A549 (cell line): ENCODE measurements at regions not wholly inside any gene's neighbourhood (a gene's known extent, or its start where the extent isn't known, plus 50 kb on each side); places are given as distances from the start of the nearest gene placed in this dataset.

ENCODE experiments used
- ATAC-seq, 2 experiments: fragments of 200-7000 bp in 1 of 2; fragments of >200 bp in 1 of 2; cut with Nextera tagmentation in 1 of 2; cut with Tn5 transposase in 1 of 2; 3 replicates each; pipeline versions ENCODE4 v1.8.0 to v1.9.1; 2018 to 2020; ENCODE audit warnings: mild to moderate bottlenecking in 1 of 2, moderate library complexity in 1 of 2
- CTCF ChIA-PET: fragments of 300-600 bp; sonication (Branson Sonifier 250); formaldehyde crosslinking; extraction: SDS; loops from one replicate; lab custom pipeline; 2021; ENCODE audit warnings: antibody characterized with exemption, inconsistent platforms; lab: Yijun Ruan, JAX
- POLR2A ChIA-PET: fragments of 350-600 bp; formaldehyde crosslinking; extraction: SDS; loops from one replicate; lab custom pipeline; 2021; ENCODE audit warnings: antibody characterized with exemption, inconsistent platforms; lab: Yijun Ruan, JAX
- DNase-seq, 2 experiments: peaks; one replicate each; pipeline versions ENCODE4 v3.0.0 to v3.0.0-alpha.2; 2011 to 2016; ENCODE audit warnings: low read depth in 1 of 2, low spot score in 1 of 2
- FAIRE-seq: peaks from 2 replicates; lab custom pipeline; 2011; peaks lifted over from hg19 to GRCh38; lab: Jason Lieb, UNC
- H3K27ac ChIP-seq, 2 experiments: fragments of >200 bp; sonication (Bioruptor Twin); formaldehyde crosslinking; 3 replicates each; pipeline ENCODE4 v1.5.1; 2016 to 2017
- H3K4me1 ChIP-seq: fragments of >200 bp; sonication (Bioruptor Twin); formaldehyde crosslinking; 3 replicates; pipeline ENCODE4 v1.6.1; 2016
- H3K4me2 ChIP-seq: fragments of >200 bp; sonication (Bioruptor Twin); formaldehyde crosslinking; 3 replicates; pipeline ENCODE4 v1.6.1; 2016
- H3K4me3 ChIP-seq: fragments of >200 bp; sonication (Bioruptor Twin); formaldehyde crosslinking; 3 replicates; pipeline ENCODE4 v1.5.1; 2016
- H3K9me3 ChIP-seq: fragments of >200 bp; sonication (Bioruptor Twin); formaldehyde crosslinking; 3 replicates; pipeline ENCODE4 v1.6.1; 2016
- BHLHE40 ChIP-seq: IDR thresholded peaks from 2 replicates; pipeline ENCODE4 v1.6.1; 2012; ENCODE audit warnings: low read depth, low read length, inconsistent platforms
- CHD2 ChIP-seq: fragments of 150-350 bp; IDR thresholded peaks from 2 replicates; pipeline ENCODE4 v1.6.1; 2014; ENCODE audit warnings: low read length; ENCODE audit not compliant: partially characterized antibody
- CHD4 ChIP-seq: fragments of 200-600 bp; sonication (generic); IDR thresholded peaks from 2 replicates; pipeline ENCODE4 v1.6.1; 2016; ENCODE audit warnings: antibody characterized with exemption, mild to moderate bottlenecking, borderline replicate concordance
- EP300 ChIP-seq, 2 experiments: fragments of >200 bp; sonication (Bioruptor Twin); formaldehyde crosslinking; IDR thresholded peaks; 2 replicates in 1 of 2; 3 replicates in 1 of 2; pipeline ENCODE4 v1.6.1; 2016 to 2017
- HES2 ChIP-seq: fragments of >200 bp; sonication (Bioruptor Twin); formaldehyde crosslinking; IDR thresholded peaks from 2 replicates; pipeline ENCODE4 v1.6.1; 2016
- HEYL ChIP-seq: fragments of 250-450 bp; sonication (Bioruptor Pico); IDR thresholded peaks from 2 replicates; pipeline ENCODE4 v1.8.0; 2021; ENCODE audit warnings: mild to moderate bottlenecking, moderate library complexity
- HOXA7 ChIP-seq: fragments of 250-450 bp; sonication (Bioruptor Pico); IDR thresholded peaks from 2 replicates; pipeline ENCODE4 v1.5.0; 2020; ENCODE audit warnings: mild to moderate bottlenecking, moderate library complexity
- JUNB ChIP-seq: fragments of >200 bp; sonication (Bioruptor Twin); formaldehyde crosslinking; IDR thresholded peaks from 2 replicates; pipeline ENCODE4 v1.6.1; 2016
- MAFK ChIP-seq: fragments of 450-650 bp; IDR thresholded peaks from 2 replicates; pipeline ENCODE4 v1.6.1; 2014; ENCODE audit not compliant: partially characterized antibody
- MAZ ChIP-seq: fragments of 150-350 bp; IDR thresholded peaks from 2 replicates; pipeline ENCODE4 v1.6.1; 2014; ENCODE audit warnings: antibody characterized with exemption, low read depth, low read length, borderline replicate concordance
- MYC ChIP-seq: IDR thresholded peaks from 2 replicates; pipeline ENCODE4 v1.6.1; 2012; ENCODE audit warnings: mild to moderate bottlenecking, inconsistent platforms, low read length, improper control_type of control experiment, borderline replicate concordance
- NFE2L2 ChIP-seq: fragments of 150-350 bp; conservative IDR thresholded peaks from 2 replicates; pipeline ENCODE4 v1.6.1; 2014; ENCODE audit warnings: low read length
- NPAS2 ChIP-seq: fragments of 250-450 bp; sonication (Bioruptor Pico); IDR thresholded peaks from 2 replicates; pipeline ENCODE4 v1.8.0; 2022; ENCODE audit warnings: mild to moderate bottlenecking, moderate library complexity, borderline replicate concordance
- NR3C1 ChIP-seq: fragments of >200 bp; sonication (Bioruptor Twin); formaldehyde crosslinking; IDR thresholded peaks from 3 replicates; pipeline ENCODE4 v1.6.1; 2017
- POLR2AphosphoS2 ChIP-seq: conservative IDR thresholded peaks from 2 replicates; pipeline ENCODE4 v1.6.1; 2012; ENCODE audit warnings: low read length, improper control_type of control experiment, inconsistent platforms
- RARB ChIP-seq: fragments of 250-450 bp; sonication (Bioruptor Pico); IDR thresholded peaks from 2 replicates; pipeline ENCODE4 v1.8.0; 2021; ENCODE audit warnings: mild to moderate bottlenecking, moderate library complexity
- RCOR1 ChIP-seq: fragments of 150-350 bp; IDR thresholded peaks from 2 replicates; pipeline ENCODE4 v1.6.1; 2014; ENCODE audit warnings: antibody characterized with exemption, low read length, low read depth
- RNF2 ChIP-seq: fragments of 200-600 bp; sonication (generic); IDR thresholded peaks from 2 replicates; pipeline ENCODE4 v1.6.1; 2016; ENCODE audit warnings: low read depth, mild to moderate bottlenecking, antibody characterized with exemption, moderate library complexity, borderline replicate concordance
- TFCP2L1 ChIP-seq: fragments of 250-450 bp; sonication (Bioruptor Pico); IDR thresholded peaks from 2 replicates; pipeline ENCODE4 v1.5.0; 2021; ENCODE audit warnings: mild to moderate bottlenecking
- TP53 ChIP-seq: fragments of 250-450 bp; sonication (Bioruptor Pico); IDR thresholded peaks from 2 replicates; pipeline ENCODE4 v1.5.0; 2021; ENCODE audit warnings: mild to moderate bottlenecking, moderate library complexity
- ZFP36 ChIP-seq: fragments of 450-650 bp; IDR thresholded peaks from 2 replicates; pipeline ENCODE4 v1.6.1; 2014; ENCODE audit warnings: borderline replicate concordance; ENCODE audit not compliant: partially characterized antibody
- ZNF302 ChIP-seq: fragments of 250-450 bp; sonication (Bioruptor Pico); IDR thresholded peaks from 2 replicates; pipeline ENCODE4 v1.9.0; 2021; ENCODE audit warnings: inconsistent platforms, mild to moderate bottlenecking, moderate library complexity
- WGBS: methylation state at CpG from one replicate; pipeline ENCODE4 v1.1.6; 2017; ENCODE audit errors: missing lambda C conversion rate; 5-methylcytosine and 5-hydroxymethylcytosine counted together
- TF ChIP-seq, protein P1 (sequence below): fragments of 250-450 bp; sonication (Bioruptor Pico); IDR thresholded peaks from 2 replicates; pipeline ENCODE4 v1.5.0; 2020; ENCODE audit warnings: low read depth, mild to moderate bottlenecking, moderate library complexity
- TF ChIP-seq, protein P2 (sequence below): IDR thresholded peaks from 2 replicates; pipeline ENCODE4 v1.6.1; 2012
- TF ChIP-seq, protein P3 (sequence below): fragments of 250-450 bp; sonication (Bioruptor Pico); IDR thresholded peaks from 2 replicates; pipeline ENCODE4 v1.5.0; 2021; ENCODE audit warnings: mild to moderate bottlenecking, moderate library complexity, borderline replicate concordance
- TF ChIP-seq, protein P4 (sequence below): fragments of 450-650 bp; IDR thresholded peaks from 2 replicates; pipeline ENCODE4 v1.6.1; 2014; ENCODE audit warnings: antibody characterized with exemption
- TF ChIP-seq, protein P5 (sequence below): IDR thresholded peaks from 2 replicates; pipeline ENCODE4 v1.6.1; 2012

DNA sequence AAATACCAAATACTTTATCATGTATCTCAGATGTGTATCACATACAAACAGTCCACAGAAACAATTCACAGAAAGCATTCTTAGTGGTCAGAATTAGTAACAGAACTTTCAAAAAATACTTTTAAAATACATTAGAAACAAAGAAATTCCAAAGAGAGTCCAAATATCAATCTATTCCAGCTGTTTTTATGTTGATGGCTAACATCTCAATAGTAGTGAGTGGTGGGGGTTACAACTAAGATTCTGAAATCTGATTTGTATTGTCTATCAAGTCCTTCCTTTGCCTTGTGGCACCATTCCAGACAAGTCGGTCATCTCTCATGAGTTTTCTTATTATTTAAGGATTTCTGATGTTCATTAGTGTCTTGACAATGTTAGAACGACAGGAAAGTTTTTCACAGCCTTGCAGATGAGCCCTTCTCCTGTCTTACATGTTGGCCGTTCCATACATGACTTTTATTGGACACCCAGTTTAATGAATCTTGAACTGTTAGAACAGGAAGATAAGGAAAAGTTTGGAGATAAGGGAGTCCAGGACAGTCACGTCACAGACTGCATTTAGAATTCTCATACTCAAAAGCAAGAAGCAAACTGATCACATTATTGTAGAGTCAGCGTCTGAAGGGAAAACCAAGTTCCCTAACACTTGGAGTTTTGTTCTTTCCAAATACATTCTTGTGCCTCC is 410.3 kb downstream of the PID1 start:
- Histone ChIP-seq H3K4me2 (no peak overlapping the region), H3K4me1 (no peaks in the 10 kb centered on the region), H3K27ac (no peak overlapping the region), H3K9me3 (no peaks in the 10 kb centered on the region)
- POLR2A ChIA-PET = no interaction called here
- CTCF ChIA-PET = interaction anchor here (0.6 kb wide), 1 partner anchor 44 kb away, joined by 3 read pairs; no protein-coding TSS in a partner anchor
- WGBS = 0% methylated on average over 5 of the region's 5 CpGs
- FAIRE-seq = no peak
- no peak for ATAC-seq
- DNase-seq = no peak
- TF ChIP-seq NR3C1 (no peak), RCOR1 (no peak), HEYL (CRISPR knock-in tag) (no peak), TFCP2L1 (CRISPR knock-in tag) (no peak), NFE2L2 (no peak)
- TF ChIP-seq, protein P1, sequence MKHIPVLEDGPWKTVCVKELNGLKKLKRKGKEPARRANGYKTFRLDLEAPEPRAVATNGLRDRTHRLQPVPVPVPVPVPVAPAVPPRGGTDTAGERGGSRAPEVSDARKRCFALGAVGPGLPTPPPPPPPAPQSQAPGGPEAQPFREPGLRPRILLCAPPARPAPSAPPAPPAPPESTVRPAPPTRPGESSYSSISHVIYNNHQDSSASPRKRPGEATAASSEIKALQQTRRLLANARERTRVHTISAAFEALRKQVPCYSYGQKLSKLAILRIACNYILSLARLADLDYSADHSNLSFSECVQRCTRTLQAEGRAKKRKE (CRISPR knock-in tag) = no peak
- TF ChIP-seq, protein P2, sequence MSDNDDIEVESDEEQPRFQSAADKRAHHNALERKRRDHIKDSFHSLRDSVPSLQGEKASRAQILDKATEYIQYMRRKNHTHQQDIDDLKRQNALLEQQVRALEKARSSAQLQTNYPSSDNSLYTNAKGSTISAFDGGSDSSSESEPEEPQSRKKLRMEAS = no peak
- TF ChIP-seq, protein P3, sequence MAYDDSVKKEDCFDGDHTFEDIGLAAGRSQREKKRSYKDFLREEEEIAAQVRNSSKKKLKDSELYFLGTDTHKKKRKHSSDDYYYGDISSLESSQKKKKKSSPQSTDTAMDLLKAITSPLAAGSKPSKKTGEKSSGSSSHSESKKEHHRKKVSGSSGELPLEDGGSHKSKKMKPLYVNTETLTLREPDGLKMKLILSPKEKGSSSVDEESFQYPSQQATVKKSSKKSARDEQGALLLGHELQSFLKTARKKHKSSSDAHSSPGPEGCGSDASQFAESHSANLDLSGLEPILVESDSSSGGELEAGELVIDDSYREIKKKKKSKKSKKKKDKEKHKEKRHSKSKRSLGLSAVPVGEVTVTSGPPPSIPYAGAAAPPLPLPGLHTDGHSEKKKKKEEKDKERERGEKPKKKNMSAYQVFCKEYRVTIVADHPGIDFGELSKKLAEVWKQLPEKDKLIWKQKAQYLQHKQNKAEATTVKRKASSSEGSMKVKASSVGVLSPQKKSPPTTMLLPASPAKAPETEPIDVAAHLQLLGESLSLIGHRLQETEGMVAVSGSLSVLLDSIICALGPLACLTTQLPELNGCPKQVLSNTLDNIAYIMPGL (CRISPR knock-in tag) = no peak
- TF ChIP-seq, all 56 proteins: peak for 0
- no peak overlapping the region for H3K4me3 ChIP-seq

GRCh38 chr2:228853151-228853550 is 417.9 kb downstream of the PID1 start:
- H3K9me3 ChIP-seq = no peaks in the 10 kb centered on the region
- no peak for ATAC-seq
- no peak overlapping the region for H3K27ac ChIP-seq
- no peak overlapping the region for H3K4me3 ChIP-seq
- no peak overlapping the region for H3K4me2 ChIP-seq
- no peak for DNase-seq
- CTCF ChIA-PET = no interaction called here
- FAIRE-seq = no peak
- TF ChIP-seq TP53 = no peak
- no peak for TF ChIP-seq NPAS2 (CRISPR knock-in tag)
- TF ChIP-seq, protein P4, sequence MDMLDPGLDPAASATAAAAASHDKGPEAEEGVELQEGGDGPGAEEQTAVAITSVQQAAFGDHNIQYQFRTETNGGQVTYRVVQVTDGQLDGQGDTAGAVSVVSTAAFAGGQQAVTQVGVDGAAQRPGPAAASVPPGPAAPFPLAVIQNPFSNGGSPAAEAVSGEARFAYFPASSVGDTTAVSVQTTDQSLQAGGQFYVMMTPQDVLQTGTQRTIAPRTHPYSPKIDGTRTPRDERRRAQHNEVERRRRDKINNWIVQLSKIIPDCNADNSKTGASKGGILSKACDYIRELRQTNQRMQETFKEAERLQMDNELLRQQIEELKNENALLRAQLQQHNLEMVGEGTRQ = no peak
- TF ChIP-seq MAFK = no peak
- TF ChIP-seq BHLHE40 = no peak
- no peak for TF ChIP-seq ZNF302 (CRISPR knock-in tag)
- no peak for TF ChIP-seq ZFP36
- TF ChIP-seq MAZ = no peak
- TF ChIP-seq CHD4 = no peak
- TF ChIP-seq JUNB = no peak
- TF ChIP-seq NFE2L2 = no peak
- no peak for TF ChIP-seq RCOR1
- WGBS = 26% methylated on average over 7 of the region's 7 CpGs
- POLR2A ChIA-PET = no interaction called here
- no peaks in the 10 kb centered on the region for H3K4me1 ChIP-seq

- ChIA-PET POLR2A (no interaction called here), CTCF (interaction anchor here (0.6 kb wide), 1 partner anchor 582 kb away, joined by 4 read pairs; no protein-coding TSS in a partner anchor)
- no peak for ATAC-seq
- no peak for DNase-seq
- no peak overlapping the region for H3K4me2 ChIP-seq
- no peak overlapping the region for H3K27ac ChIP-seq
- H3K4me3 ChIP-seq = no peak overlapping the region
- no peaks in the 10 kb centered on the region for H3K9me3 ChIP-seq
- no peaks in the 10 kb centered on the region for H3K4me1 ChIP-seq
- no peak for FAIRE-seq
- WGBS = 1% methylated on average over 5 of the region's 5 CpGs
- TF ChIP-seq RNF2 (no peak), MYC (no peak), NPAS2 (CRISPR knock-in tag) (no peak), MAZ (no peak), RARB (CRISPR knock-in tag) (no peak), POLR2AphosphoS2 (no peak), JUNB (no peak), CHD2 (no peak), NFE2L2 (no peak), HOXA7 (CRISPR knock-in tag) (no peak), HES2 (no peak), EP300 (IDR thresholded peaks at IDR 0.05) (no peak)
- TF ChIP-seq, protein P5, sequence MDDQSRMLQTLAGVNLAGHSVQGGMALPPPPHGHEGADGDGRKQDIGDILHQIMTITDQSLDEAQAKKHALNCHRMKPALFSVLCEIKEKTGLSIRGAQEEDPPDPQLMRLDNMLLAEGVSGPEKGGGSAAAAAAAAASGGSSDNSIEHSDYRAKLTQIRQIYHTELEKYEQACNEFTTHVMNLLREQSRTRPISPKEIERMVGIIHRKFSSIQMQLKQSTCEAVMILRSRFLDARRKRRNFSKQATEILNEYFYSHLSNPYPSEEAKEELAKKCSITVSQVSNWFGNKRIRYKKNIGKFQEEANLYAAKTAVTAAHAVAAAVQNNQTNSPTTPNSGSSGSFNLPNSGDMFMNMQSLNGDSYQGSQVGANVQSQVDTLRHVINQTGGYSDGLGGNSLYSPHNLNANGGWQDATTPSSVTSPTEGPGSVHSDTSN = no peak
- TF ChIP-seq, protein P1 (CRISPR knock-in tag) = no peak
- TF ChIP-seq, all 56 proteins: peak for 0
Observed at GRCh38 chr2:228848638-228849037, 422.4 kb downstream of the PID1 start.
